LHCN-M2 (cell line): ENCODE measurements at regions not wholly inside any gene's neighbourhood (a gene's known extent, or its start where the extent isn't known, plus 50 kb on each side); places are given as distances from the start of the nearest gene placed in this dataset.
A peak's percentile ranks its signal among the peaks of the same experiment; 100 is the strongest.

Experiments
- DNase-seq: peaks from one replicate; pipeline ENCODE4 v3.0.0-alpha.2; 2012; ENCODE audit warnings: low read depth

DNA sequence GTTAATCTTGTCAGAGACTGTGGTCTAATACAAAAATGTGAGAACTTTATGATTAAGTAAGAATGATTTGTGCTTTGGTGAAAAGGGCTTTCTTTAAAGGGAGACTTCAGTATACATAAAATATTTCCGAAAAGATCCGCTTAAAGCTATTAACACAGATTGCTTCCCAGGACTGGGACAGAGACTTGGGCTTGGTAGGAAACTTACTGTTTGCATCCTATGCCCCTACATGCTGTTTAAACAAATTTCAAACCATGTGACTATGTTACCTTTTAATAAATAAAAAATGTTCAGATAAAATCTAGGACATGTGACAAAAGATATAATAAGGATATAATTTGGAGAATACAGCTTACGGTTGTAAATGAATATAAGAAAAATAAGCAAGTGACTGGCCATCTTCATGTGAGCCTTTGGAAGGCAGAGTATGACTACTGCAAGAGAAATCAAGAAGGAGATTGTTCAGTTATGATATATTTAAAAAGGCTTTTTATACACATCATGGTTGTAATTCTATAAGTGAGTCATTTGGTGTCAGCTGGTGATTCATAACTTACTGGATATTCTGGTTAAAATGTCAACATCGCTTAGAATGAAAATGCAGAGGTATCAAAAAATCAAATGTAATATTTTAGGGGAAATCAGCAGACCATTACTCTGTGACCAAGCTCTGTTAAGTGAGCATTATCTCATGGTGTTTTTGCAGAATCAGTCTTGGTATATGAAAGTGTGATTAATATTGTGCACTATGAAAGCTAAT is 234.7 kb upstream of the E2F7 start:
- peak; percentile 84 for DNase-seq

DNA sequence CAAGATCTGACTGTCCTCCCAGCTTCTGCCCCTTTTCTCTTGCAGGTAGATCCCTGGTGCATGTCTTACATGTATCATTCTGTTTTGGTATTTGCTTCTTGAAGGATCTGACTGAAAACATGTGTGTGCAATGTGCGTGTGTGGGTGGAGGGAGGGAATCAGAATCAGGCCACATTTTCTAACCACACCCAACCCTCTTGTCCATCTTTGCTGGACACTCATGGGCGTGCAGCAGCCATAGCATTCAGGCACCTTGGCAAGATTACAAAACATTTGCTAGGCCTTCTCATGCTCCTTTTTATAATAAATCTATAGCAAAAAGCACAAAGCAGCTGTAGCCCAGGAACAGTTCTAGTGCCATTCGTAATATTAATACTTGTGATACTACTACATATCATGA is 233.6 kb upstream of the E2F7 start:
- DNase-seq, result peak; percentile 27

DNA sequence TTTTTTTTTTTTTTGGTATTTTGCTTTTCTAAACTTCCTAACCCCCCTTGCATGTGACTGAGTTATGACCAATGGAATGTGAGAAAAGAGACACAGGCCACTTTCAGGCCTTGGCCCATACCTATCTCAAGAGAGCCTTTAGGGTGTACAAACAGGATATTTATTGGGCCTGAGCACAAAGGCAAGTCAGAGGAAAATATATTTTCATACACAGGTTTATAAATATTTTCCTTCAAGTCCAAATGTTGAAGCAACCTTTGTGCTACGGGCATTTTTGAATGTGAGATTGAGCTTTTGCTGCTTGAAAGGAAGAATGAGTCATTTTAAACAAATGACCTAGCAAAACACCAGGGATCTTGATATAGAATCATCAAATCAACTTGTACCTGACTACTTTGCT is 228.6 kb upstream of the E2F7 start:
- peak; percentile 32 for DNase-seq

DNA sequence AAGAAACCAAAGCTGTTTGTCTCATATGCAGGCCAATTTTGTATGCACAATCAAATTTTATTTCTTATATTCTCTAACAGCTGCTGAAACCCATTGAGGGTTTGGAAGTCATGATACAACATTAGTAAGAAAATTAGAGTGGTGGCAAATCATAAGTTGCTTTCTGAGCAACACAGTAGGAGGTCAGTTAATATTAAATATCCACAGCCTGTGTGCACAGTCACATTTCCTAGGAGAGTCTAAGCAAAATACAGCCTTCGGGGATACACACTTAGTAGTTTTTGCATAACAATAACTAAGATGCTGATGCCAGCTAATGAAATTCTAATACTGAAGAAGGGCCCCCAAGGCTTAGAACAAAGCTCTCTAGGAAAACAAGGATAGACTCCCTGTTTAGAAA is 209.6 kb upstream of the E2F7 start:
- DNase-seq, result no peak

DNA sequence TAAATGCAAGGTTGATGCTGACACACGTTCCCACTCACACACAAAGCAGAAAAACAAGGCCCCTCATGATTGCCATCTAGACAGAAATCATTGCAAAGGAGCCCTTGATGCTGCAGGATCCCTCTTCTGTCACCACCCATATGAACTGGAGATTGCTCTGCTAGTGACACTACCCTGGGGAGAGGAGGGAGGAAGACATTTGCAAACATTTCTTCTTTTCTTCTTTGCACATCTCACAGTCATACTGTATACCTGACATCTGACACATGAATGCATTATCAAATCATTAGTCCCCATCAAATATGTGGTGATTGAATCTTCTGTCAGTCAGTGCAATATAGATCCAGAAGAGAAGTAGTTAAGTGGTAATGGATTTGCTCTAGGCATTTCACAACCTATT is 208.5 kb upstream of the E2F7 start:
- no peak for DNase-seq

DNA sequence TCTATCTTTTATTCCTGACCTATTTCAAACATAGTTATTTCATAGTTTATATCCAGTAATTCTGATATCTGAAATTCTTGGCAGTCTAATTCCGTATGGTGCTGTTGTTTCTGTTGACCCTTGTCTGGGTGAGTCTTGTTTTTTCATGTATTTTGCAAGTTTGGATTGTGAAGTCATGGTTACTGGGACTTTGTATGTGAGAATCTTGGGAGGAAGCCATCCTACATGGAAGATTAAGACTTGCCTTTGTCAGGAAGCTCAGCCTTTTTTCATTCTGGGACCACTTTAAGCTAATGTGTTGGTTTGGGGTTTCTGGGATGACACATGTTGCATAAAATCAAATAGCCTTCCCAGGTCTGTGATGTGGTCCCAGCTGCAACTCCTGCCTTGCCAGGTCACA is 191.6 kb upstream of the E2F7 start:
- DNase-seq, result no peak

DNA sequence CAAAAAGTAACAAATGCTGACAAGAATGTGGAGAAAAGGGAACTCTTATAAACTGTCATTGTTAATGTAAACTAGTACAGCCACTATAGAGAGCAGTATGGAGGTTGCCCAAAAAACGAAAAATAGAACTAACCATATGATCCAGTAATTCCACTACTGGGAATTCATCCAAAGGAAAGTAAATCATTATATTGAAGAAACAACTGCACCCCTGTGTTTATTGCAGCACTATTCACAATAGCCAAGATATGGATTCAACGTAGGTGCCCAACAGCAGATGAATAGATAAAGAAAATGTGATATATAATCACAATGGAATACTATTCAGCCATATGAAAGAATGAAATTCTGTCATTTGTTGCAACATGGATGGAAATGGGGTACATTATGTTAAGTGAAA is 188.0 kb upstream of the E2F7 start:
- DNase-seq, result no peak

DNA sequence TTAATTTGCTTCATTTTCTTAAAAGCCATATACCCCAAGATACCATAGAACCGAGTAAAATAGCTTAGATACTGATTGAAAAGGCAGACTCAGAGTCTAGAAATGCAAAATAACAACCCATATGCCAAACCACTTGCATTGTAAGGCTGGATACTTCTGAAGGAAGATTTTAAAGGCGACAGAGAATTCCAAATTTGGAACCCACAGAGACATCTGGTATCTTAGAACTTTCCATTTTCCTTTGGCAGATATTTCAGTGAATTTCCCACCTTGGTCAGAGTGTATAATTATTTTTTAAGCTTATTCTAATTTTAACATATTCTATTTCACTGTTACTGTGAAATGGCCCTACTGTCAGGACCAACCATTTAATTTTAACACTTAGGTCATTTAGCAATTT is 186.4 kb upstream of the E2F7 start:
- no peak for DNase-seq

DNA sequence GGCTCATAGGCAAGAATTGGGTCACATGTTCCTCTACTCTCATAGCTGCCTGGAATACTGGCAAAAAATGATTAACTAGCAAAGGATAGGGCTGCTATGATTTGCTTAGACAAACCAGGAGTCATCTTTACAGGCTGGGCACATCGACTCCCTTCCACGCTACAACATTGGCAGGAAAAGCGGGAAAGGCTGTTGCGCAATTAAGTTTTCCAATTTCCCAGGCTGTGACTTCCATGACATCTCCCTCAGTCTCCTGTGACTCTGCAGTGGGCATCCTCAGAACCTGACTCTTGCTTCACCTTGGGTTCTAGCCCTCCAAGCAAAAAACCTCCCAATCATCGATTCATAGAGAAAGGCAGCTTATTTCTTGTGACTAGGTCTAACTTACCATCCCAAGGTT is 184.5 kb upstream of the E2F7 start:
- no peak for DNase-seq

DNA sequence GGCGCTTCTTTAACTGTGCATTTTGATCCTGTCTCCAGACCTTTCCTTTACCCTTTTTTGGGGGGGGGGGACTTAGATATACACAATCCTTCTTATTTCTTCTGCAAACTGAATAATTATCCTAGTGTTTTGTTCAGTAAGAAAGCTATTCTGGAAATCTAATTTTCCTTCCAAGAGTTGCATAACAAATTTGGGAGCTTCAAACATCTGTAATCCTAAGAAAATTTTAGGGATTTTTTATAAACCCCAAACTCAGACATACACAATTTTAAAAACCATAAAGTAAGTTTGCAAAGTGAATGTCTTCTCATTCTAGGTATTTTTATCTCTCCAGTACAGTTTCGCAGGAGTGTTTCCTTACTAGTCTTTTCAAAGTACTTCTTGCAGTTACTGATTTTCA is 182.7 kb upstream of the E2F7 start:
- no peak for DNase-seq

DNA sequence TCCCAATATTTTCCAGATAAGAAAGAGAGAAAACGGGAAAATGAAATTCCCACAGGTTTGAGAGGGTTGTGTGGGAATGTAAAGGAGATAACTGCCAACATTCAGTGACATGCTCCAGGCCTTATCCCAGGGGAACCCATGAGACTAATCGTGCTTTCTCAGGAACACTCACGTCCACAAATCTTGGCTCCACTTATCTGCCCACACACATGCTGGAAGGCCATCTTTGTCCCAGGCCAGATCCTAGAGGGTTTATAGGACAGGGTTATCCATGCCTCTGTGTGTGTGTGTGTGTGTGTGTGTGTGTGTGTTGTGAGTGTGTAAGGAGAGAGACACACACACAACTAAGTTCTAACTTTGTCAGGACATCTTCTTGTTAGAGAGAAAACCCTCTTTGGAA is 182.2 kb upstream of the E2F7 start:
- DNase-seq, result no peak

DNA sequence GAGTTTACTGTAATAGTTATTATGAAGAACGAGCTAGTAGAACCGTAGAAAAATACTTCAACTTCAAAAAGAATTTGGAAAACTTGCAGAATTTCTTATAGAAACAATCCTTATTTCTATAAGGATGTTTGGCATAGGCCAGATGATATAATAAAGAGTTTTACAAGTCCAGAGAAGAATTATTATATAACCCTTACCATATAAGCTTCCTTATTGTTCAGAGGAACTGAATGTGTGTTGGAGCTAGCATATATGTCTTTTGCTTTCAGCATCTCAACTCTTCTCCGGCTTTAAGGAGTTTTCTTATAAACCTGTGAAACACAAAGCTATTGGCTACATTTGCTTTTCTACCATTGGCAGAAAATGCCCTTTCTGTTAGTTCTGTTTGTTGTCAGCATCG is 178.0 kb upstream of the E2F7 start:
- no peak for DNase-seq

DNA sequence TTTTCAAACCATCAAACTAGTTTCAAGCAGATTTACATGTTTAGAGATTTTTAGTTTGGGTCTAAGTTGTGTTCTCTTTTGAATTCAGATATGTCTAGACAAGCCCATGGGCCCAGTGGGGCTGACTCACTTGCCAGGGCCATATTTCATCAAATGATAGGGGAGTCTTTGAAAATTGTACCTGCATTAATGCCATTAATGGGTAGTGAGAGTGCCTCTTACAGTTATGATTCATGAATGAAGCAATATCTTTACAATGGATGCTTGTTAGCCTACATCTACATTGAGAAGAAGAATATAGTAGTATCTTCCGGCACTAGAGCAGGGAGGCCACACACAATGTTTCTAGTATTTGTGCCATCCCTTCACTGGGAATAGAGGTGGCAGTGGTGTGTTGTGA is 174.2 kb upstream of the E2F7 start:
- no peak for DNase-seq

DNA sequence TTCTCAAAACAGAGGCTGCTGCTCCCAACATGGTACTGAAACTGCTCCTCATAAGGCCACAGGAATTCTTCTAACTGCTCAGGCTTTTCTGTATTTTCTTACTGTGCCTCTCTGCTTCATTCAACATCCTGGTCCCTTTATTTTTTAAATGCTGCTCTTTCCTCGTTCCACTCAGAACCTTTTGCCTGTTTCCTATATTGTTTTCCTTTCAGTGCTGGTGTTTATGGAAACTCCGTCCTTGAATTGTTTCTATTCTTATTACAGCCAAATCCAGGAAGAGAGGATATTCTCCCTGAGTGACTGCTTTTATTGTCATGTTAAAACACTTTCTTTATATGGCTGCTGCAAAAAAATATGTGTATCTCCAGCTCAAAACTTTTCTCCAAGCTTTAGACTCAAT is 173.0 kb upstream of the E2F7 start:
- DNase-seq, result no peak

DNA sequence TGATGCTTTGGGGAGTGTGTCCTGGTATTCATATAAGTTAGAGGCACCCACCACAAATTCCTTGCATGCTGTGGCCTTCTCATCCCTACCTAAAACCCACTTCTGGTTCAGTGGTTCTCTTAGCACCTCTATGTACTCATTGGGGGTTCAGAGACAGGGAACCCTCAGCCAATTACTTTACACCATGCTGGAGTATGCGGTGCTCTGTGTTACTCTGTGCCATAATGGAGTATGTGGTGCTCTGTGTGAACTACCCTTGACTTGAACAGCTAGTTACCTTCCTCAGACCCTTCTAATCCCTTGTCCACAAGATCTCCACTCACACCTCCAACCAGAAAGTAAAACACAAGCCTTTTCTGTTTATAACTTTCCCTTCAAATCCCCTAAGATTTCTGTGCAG is 172.5 kb upstream of the E2F7 start:
- no peak for DNase-seq

DNA sequence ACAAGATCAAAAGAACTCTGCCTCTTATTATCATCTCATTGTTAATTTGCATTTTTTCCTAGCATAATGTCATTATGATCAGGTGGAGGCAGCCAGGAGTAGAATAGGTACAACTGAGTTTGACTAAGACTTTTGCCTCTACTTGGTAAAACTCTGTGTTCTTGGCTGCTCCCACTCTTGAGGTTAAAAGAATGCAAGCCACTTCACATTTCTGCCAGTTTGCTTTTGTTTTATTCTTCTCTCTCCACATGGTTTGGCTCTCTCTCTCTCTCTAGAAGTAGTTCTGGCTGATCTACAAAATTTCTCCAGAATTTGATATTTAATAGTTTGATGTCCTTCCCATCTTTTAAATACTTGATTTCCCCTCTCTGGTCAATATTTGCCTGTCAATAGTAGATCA is 170.7 kb upstream of the E2F7 start:
- no peak for DNase-seq

DNA sequence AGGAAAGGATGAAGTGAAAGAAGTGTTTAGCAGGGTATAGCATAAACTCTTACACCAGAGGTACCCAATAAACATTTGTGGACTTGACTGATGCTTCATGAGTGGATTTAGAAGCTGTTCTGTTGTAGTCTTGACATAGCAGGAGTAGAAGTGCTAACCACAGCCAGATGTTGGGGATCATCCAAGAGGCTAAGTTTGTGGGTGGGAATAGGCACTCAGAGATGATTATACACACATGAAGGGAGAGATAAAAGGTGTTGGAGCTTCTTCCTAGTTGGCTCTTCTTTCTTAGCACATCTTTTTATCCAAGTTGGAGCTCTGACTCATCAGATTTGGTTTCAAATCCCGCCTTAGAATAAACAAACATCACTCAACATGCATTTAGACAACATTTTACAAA is 166.7 kb upstream of the E2F7 start:
- peak; percentile 22 for DNase-seq

DNA sequence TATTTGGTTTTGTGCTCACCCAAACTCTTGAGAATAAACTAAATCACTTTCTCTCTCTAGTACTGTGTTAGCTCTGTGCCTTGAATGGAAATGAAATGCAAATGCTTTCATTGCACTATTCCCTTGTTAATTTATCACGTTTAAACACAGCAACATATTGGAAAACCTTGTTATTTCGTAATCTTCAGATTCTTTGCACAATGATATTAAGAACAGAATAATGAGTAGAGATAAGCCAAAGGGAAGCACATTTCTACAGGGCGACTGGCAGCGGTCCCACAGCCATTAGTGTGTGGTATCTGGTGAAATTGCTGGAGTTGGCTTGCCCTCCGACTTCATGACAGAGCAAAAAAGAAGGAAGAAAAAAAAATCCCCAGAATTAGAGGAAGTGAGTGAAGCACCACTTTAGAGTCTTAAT is 166.1 kb upstream of the E2F7 start:
- DNase-seq, result no peak

DNA sequence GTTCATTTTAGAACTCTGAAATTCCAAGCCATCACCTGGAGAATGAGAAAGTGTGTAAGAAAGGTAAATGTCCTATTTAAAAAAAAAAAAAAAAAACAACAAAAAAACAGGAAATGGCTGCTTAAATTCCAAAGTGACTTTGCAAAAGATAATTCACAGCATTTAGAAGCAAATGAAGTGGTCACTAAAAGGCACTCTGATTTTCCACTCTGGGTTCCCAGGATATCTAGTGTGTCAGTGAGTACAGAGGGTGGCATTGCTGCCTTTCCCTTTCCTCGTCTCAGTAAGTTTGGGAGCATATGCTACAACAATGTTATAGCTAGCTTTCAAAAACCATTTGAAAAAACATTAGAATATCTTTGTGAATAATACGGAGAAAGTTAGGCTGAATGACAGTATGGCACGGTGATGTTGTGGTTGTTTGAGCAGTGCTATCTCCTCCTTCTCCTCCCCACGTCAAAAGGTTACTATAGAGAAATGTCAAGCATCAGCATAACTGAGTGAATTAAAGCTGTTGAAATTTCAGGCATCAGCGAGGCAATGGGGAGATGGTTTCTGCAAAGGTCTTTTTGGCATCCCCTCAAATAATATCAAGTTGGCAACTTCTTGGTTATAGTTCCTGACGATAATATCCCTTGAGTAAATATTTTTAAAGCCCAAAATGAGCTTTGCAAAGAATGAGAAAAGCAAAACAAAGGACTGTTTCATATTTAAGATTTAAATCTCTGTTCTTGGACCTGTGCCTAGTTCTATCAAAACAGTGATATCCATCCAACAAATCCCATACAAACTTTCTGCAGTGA is 164.5 kb upstream of the E2F7 start:
- DNase-seq, result no peak

DNA sequence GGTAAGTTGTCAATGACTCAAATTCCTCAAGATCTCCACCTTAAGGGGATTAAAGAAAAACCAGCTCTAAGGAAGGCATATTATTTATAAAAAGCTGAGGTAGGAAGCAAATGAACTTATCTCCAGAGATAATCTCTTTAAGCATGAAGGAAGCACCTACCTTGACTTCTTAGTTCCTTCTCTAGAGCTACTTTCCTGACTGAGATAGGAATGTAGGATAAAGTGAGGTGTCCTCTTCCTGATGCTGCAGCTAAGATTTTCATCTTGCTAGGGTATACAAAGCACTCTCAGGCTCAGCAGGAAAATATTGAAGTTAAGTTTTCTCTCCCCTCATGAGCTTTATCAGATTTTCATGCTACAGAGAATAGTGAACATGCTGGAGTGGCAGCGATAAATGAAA is 163.0 kb upstream of the E2F7 start:
- no peak for DNase-seq

DNA sequence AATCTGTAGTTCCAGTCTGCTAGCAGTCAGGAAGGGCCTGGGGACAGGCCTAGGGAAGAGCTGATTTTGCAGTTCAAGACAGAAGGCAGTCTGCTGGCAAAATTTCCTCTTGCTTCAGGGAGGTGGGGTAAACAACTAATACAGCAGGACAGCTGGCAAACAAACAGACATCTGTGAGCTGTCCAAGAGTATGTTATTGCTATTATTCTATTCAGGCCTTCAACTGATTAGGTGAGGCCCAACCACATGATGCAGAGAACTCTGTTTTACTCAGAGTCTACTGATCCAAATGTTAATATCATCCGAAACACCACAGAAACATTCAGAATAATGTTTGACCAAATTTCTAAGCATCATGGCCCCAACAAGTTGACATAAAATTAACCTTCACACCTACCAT is 161.0 kb upstream of the E2F7 start:
- DNase-seq, result no peak

DNA sequence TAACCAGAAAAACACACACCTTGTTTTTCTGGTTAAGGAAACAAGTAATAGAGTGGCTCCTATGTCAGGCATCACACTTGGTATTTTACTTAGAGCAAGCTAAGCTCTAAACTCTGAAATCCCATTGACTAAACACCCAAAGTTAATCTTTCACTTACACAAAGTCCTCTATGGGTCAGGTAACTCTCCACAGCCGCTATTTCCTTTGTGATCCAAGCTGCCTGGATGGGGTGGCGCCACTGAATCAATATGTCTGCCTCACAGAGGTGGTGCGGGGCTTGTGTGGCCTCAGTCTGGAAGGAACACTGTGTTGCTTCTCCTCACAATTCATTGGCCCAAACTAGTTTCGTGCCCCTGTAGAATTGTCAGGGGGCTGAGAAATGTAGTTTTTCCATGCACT is 160.0 kb upstream of the E2F7 start:
- no peak for DNase-seq

DNA sequence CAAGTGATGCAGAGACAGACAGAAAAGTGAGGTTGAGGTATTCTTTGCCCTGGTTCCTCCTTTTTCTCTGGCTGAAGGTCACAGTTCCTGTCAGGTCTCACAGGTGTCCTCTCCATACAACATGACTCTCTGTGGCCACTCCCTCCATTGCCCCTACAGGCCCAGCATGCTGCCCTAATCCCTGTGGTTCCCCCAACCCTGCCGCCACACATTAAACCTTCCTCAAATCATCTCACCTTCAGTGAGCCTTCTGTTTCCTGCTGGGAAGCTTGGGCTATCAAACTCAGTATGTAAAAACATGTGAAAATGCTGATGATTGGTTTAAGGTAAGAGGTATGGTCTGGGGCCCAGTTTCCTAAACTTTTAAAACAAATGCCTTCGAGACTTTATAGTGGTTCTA is 159.0 kb upstream of the E2F7 start:
- DNase-seq, result no peak
